K562 (cell line): ENCODE measurements at regions not wholly inside any gene's neighbourhood (a gene's known extent, or its start where the extent isn't known, plus 50 kb on each side); places are given as distances from the start of the nearest gene placed in this dataset.
A peak's percentile ranks its signal among the peaks of the same experiment; 100 is the strongest.

Experiments
- ATAC-seq: fragments of 200-7000 bp; cut with Tn5 transposase; 3 replicates; pipeline ENCODE4 v1.9.1; 2020; ENCODE audit warnings: moderate library complexity
- BruUV-seq: library from RNA; stranded (reverse); fragments of 400-500 nt; replicated peaks from 2 replicates; lab custom pipeline; 2021; lab: Mats Ljungman, UMichigan
- CTCF ChIA-PET: fragments of 300-600 bp; formaldehyde crosslinking; extraction: SDS; loops from one replicate; lab custom pipeline; 2021; ENCODE audit warnings: low intra/inter-chr PET ratio; lab: Yijun Ruan, JAX
- POLR2A ChIA-PET: fragments of 300-600, 350-650 bp; sonication (Branson Sonifier 250); formaldehyde crosslinking; extraction: SDS; loops from one replicate; lab custom pipeline; 2021; ENCODE audit warnings: antibody characterized with exemption, inconsistent platforms; lab: Yijun Ruan, JAX
- DNase-seq, 4 experiments: peaks; one replicate each; pipeline versions ENCODE4 v3.0.0 to v3.0.0-alpha.2; 2011 to 2018; ENCODE audit warnings: low spot score in 3 of 4, mixed read lengths in 3 of 4; ENCODE audit errors: extremely low read depth in 1 of 4
- FAIRE-seq: peaks from 2 replicates; lab custom pipeline; 2011; peaks lifted over from hg19 to GRCh38; lab: Jason Lieb, UNC
- H2AFZ ChIP-seq: 2 replicates; pipeline ENCODE4 v1.6.0; 2011; ENCODE audit warnings: low read depth, low read length, control low read depth, inconsistent platforms
- H3K27ac ChIP-seq: fragments of 200-600 bp; 3 replicates; pipeline ENCODE4 v1.8.0; 2011; ENCODE audit warnings: low read depth, mild to moderate bottlenecking, control low read depth, inconsistent platforms, low read length, moderate library complexity, mixed read lengths; ENCODE audit errors: extremely low read depth
- H3K27me3 ChIP-seq, 2 experiments: fragments of 300-600 bp in 1 of 2; 2 replicates in 1 of 2; 3 replicates in 1 of 2; pipeline versions ENCODE4 v1.6.0 to v1.8.0; 2011; ENCODE audit warnings: inconsistent platforms in 2 of 2, low read length in 2 of 2, mild to moderate bottlenecking in 1 of 2, mixed read lengths in 1 of 2, moderate library complexity in 1 of 2; ENCODE audit not compliant: control insufficient read depth in 2 of 2, insufficient read depth in 2 of 2
- H3K36me3 ChIP-seq: fragments of 300-600 bp; 3 replicates; pipeline ENCODE4 v1.8.0; 2011; ENCODE audit warnings: mild to moderate bottlenecking, low read length, inconsistent platforms; ENCODE audit not compliant: control insufficient read depth, insufficient read depth
- H3K4me1 ChIP-seq, 2 experiments: fragments of 200-600 bp in 1 of 2; replicated peaks in 1 of 2; 2 replicates in 1 of 2; 3 replicates in 1 of 2; pipeline versions ENCODE4 v1.5.1 to v1.8.0; 2011; ENCODE audit warnings: inconsistent platforms in 2 of 2, low read length in 2 of 2, mild to moderate bottlenecking in 1 of 2, mixed read lengths in 1 of 2, moderate library complexity in 1 of 2; ENCODE audit not compliant: control insufficient read depth in 2 of 2, insufficient read depth in 2 of 2
- H3K4me2 ChIP-seq: 2 replicates; pipeline ENCODE4 v1.6.1; 2011; ENCODE audit warnings: low read length, control low read depth, inconsistent platforms, mixed read lengths; ENCODE audit not compliant: insufficient read depth
- H3K4me3 ChIP-seq: fragments of 200-600 bp; sonication (generic), shearing (Covaris generic); 2 replicates; pipeline ENCODE4 v1.5.1; 2016; ENCODE audit warnings: control low read depth, inconsistent platforms
- H3K79me2 ChIP-seq: fragments of 200-600 bp; 3 replicates; pipeline ENCODE4 v1.8.0; 2011; ENCODE audit warnings: low read length, inconsistent platforms; ENCODE audit not compliant: control insufficient read depth, insufficient read depth
- H3K9ac ChIP-seq, 2 experiments: 2 replicates each; pipeline versions ENCODE4 v1.6.0 to v1.6.1; 2011; ENCODE audit warnings: low read depth in 2 of 2, low read length in 2 of 2, control low read depth in 1 of 2, inconsistent platforms in 1 of 2, mild to moderate bottlenecking in 1 of 2, mixed read lengths in 1 of 2; ENCODE audit not compliant: insufficient read depth in 1 of 2
- H3K9me1 ChIP-seq: one replicate; pipeline ENCODE4 v1.6.0; 2011; ENCODE audit warnings: inconsistent platforms, mild to moderate bottlenecking, low read length, moderate library complexity; ENCODE audit not compliant: control insufficient read depth, insufficient read depth
- H3K9me3 ChIP-seq: replicated peaks from 2 replicates; pipeline ENCODE4 v1.5.1; 2011; ENCODE audit warnings: low read depth, low read length, inconsistent platforms; ENCODE audit not compliant: control insufficient read depth, insufficient read depth
- H4K20me1 ChIP-seq: replicated peaks from 2 replicates; pipeline ENCODE4 v1.6.1; 2011; ENCODE audit warnings: low read length, inconsistent platforms, mixed read lengths; ENCODE audit not compliant: control insufficient read depth, insufficient read depth
- HMBOX1 ChIP-seq: sonication (generic); IDR thresholded peaks from 2 replicates; pipeline ENCODE4 v1.6.1; 2016
- ZNF124 ChIP-seq: sonication (generic); formaldehyde crosslinking; IDR thresholded peaks from 2 replicates; pipeline ENCODE4 v1.8.1; 2022; ENCODE audit warnings: missing genetic modification reagents
- ZNF41 ChIP-seq: fragments of 250-450 bp; sonication (Bioruptor Pico); conservative IDR thresholded peaks from 2 replicates; pipeline ENCODE4 v1.4.0; 2020; ENCODE audit warnings: mild to moderate bottlenecking
- WGBS: fragments of 100-300 bp; shearing (Covaris generic); methylation state at CpG from one replicate; pipeline ENCODE4 v1.1.6; 2016; ENCODE audit warnings: low coverage, mixed read lengths; ENCODE audit not compliant: insufficient coverage; ENCODE audit errors: missing lambda C conversion rate; 5-methylcytosine and 5-hydroxymethylcytosine counted together
- in situ Hi-C: fragments of 300-500 bp; cut with MboI; formaldehyde crosslinking; loops from 4 replicates; pipeline ENCODE4 v1.15.0; 2018; ENCODE audit warnings: inconsistent platforms, mixed read lengths
- intact Hi-C: fragments of 100-400 bp; cut with micrococcal nuclease; formaldehyde crosslinking; loops from 2 replicates; pipeline ENCODE4 v1.14.2; 2022

- H3K4me1 ChIP-seq, result no peaks in the 10 kb centered on the region
- peak in 2 of 4 experiments; percentile 2 to 3 for DNase-seq
- H3K4me3 ChIP-seq, result no peak overlapping the region
- in situ Hi-C loops (no loop called here), intact Hi-C loops (no loop called here)
- no peak overlapping the region for H3K4me2 ChIP-seq
- no peaks in the 10 kb centered on the region for H3K79me2 ChIP-seq
- under 1% methylated on average over 14 of the region's 14 CpGs for WGBS
- CTCF ChIA-PET, result no interaction called here
- H3K36me3 ChIP-seq, result no peaks in the 10 kb centered on the region
- H3K9me1 ChIP-seq, result no peaks in the 10 kb centered on the region
- H3K9me3 ChIP-seq, result no peaks in the 10 kb centered on the region
- TF ChIP-seq HMBOX1, result no peak
- no peak for FAIRE-seq
- no peaks in the 10 kb centered on the region for H4K20me1 ChIP-seq
- peaks cover 0 to 4% of the 10 kb centered on the region in 2 experiments; a peak in 1 of 5 replicates for H3K27me3 ChIP-seq
- ATAC-seq, result no peak
- H3K9ac ChIP-seq, result no peak overlapping the region
- no peak overlapping the region for H2AFZ ChIP-seq
- no peak overlapping the region for H3K27ac ChIP-seq
- POLR2A ChIA-PET, result no interaction called here
- BruUV-seq, result no TSS peak
Observed at GRCh38 chr1:5563861-5564577, 428.2 kb downstream of the NPHP4 start.

- ChIA-PET CTCF (no interaction called here), POLR2A (no interaction called here)
- Histone ChIP-seq H3K4me3 (no peak overlapping the region), H3K9me1 (no peaks in the 10 kb centered on the region), H3K27me3 (peaks cover 0 to 4% of the 10 kb centered on the region in 2 experiments; a peak in 1 of 5 replicates), H3K27ac (no peak overlapping the region), H4K20me1 (no peaks in the 10 kb centered on the region), H3K36me3 (no peaks in the 10 kb centered on the region), H3K9ac (no peak overlapping the region), H3K79me2 (no peaks in the 10 kb centered on the region), H3K9me3 (no peaks in the 10 kb centered on the region), H3K4me2 (no peak overlapping the region), H3K4me1 (no peaks in the 10 kb centered on the region), H2AFZ (no peak overlapping the region)
- TF ChIP-seq ZNF124 (CRISPR knock-in tag), result no peak
- TF ChIP-seq ZNF41, result no peak
- 0% methylated on average over 4 of the region's 4 CpGs for WGBS
- BruUV-seq, result no TSS peak
- no peak for ATAC-seq
- intact Hi-C loops, result no loop called here
- no peak for FAIRE-seq
- in situ Hi-C loops, result no loop called here
- DNase-seq, result no peak
Observed at GRCh38 chr1:5562769-5563168, 429.5 kb downstream of the NPHP4 start.
